Natural killer cell (primary cell): ENCODE measurements at regions not wholly inside any gene's neighbourhood (a gene's known extent, or its start where the extent isn't known, plus 50 kb on each side); places are given as distances from the start of the nearest gene placed in this dataset.

Source experiments
- ATAC-seq, 3 donors: fragments of 150-1000 bp in 2 of 3; fragments of 200-7000 bp in 1 of 3; cut with Tn5 transposase; 1 replicate in 1 of 3; 2 replicates in 2 of 3; pipeline ENCODE4 v1.10.0; 2021; ENCODE audit warnings: mild to moderate bottlenecking in 2 of 3, moderate library complexity in 2 of 3
- DNase-seq, 2 donors: peaks; one replicate each; pipeline versions ENCODE4 v3.0.0 to v3.0.0-alpha.2; 2013 to 2021; ENCODE audit warnings: mixed read lengths in 1 of 2
- H3K27ac ChIP-seq: one replicate; pipeline ENCODE4 v1.5.1; 2013; ENCODE audit warnings: mild to moderate bottlenecking, low read length
- H3K27me3 ChIP-seq: one replicate; pipeline ENCODE4 v1.6.1; 2013; ENCODE audit warnings: low read length; ENCODE audit not compliant: control insufficient read depth, insufficient read depth
- H3K36me3 ChIP-seq: one replicate; pipeline ENCODE4 v1.6.1; 2013; ENCODE audit warnings: low read length; ENCODE audit not compliant: control insufficient read depth, insufficient read depth
- H3K4me1 ChIP-seq: one replicate; pipeline ENCODE4 v1.6.1; 2013; ENCODE audit warnings: low read length; ENCODE audit not compliant: control insufficient read depth, insufficient read depth
- H3K4me3 ChIP-seq: one replicate; pipeline ENCODE4 v1.5.1; 2013; ENCODE audit warnings: low read length
- H3K9me3 ChIP-seq: one replicate; pipeline ENCODE4 v1.6.1; 2013; ENCODE audit warnings: low read length; ENCODE audit not compliant: control insufficient read depth, insufficient read depth
- H3K27ac Mint-ChIP-seq, 2 donors: one replicate each; pipeline ENCODE4 v1.8.0; 2022; ENCODE audit warnings: mild to moderate bottlenecking in 2 of 2, mixed read lengths in 2 of 2, moderate library complexity in 1 of 2
- H3K27me3 Mint-ChIP-seq, 2 donors: one replicate each; pipeline ENCODE4 v1.8.0; 2022; ENCODE audit warnings: low read depth in 2 of 2, mixed read lengths in 2 of 2
- H3K36me3 Mint-ChIP-seq: one replicate; pipeline ENCODE4 v1.8.0; 2022; ENCODE audit warnings: mixed read lengths
- H3K4me1 Mint-ChIP-seq, 2 donors: one replicate each; pipeline ENCODE4 v1.8.0; 2022; ENCODE audit warnings: mixed read lengths in 2 of 2
- H3K4me3 Mint-ChIP-seq: one replicate; pipeline ENCODE4 v1.8.0; 2022; ENCODE audit warnings: mild to moderate bottlenecking, moderate library complexity, mixed read lengths
- H3K9me3 Mint-ChIP-seq, 2 donors: one replicate each; pipeline ENCODE4 v1.8.0; 2022; ENCODE audit warnings: mixed read lengths in 2 of 2
- WGBS: methylation state at CpG from one replicate; pipeline ENCODE4 v1.1.7; 2013; ENCODE audit warnings: missing lambda C conversion rate; ENCODE audit not compliant: insufficient coverage; 5-methylcytosine and 5-hydroxymethylcytosine counted together
- intact Hi-C: fragments of 100-400 bp; cut with micrococcal nuclease; formaldehyde crosslinking; loops from one replicate; pipeline ENCODE4 v1.14.2; 2022
- TF ChIP-seq, protein P1 (sequence below): fragments of 200-600 bp; IDR thresholded peaks from one replicate; pipeline ENCODE4 v1.8.0; 2022; ENCODE audit warnings: antibody characterized with exemption

DNA sequence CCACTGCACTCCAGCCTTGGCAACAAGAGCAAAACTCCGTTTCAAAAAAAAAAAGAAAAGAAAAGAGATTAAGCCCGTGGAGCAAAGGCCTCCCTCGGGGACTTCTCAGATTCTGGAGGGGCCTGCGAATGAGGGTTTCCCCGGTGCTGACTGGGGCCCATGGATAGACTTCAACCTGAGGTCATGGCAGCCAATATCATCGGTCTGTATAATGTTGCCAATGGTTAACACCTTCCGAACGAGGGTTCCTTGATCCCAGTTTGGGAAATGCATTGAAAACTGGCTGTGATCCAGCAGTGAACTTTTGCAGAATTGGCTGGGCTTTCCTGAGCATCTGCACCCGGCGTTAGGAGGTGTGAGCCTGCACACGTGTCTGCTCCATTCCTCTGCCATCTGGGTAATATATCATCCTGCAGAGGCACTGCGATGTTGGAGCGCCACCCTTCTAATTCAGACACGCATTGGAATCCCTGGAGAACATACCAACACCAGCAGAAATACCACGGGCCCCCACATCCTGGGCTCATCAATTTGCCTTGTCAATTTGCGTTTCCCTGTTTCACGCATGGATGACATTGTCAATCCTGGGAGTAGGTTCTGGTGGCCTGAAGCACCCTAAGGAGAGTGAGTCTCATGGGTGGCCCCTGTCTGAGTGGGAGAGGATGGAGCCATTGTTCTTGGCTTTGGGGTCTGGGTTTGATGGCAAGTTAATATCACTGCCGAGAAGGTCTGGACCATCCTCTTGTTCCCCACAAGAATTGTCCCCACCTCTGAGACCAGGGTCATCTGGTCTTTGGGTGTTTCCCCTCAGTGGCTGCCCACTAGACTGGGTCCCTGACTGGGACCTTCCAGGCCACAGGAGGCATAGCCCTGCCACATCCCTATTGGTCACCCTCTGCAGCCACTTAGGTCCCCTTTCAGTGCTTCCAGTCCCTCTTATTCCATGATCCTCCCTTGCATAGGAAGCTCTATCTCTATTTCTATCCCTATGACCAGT is 441.0 kb downstream of the PTPRU start:
- H3K27me3 Mint-ChIP-seq, result no peaks in the 10 kb centered on the region

DNA sequence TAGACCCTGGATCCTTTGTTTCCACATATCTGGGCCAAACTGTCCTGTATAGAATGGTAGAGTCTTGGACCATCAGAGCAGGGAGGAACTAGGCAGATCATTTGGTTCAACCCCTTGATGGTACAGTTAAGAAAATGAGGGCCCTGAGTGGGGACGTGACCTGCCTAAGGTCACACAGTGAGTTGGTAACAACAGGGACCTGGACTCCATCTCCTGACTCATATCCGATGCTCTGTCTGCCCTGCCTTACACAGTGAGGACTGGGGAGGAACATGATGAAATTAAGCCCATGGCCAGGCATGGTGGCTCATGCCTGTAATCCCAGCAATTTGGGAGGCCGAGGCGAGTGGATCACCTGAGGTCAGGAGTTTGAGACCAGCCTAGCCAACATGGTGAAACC is 440.2 kb downstream of the PTPRU start:
- ATAC-seq (no peak), DNase-seq (no peak)
- Histone ChIP-seq H3K36me3 (no peaks in the 10 kb centered on the region), H3K4me1 (no peaks in the 10 kb centered on the region), H3K9me3 (no peaks in the 10 kb centered on the region), H3K4me3 (no peak overlapping the region), H3K27me3 (no peaks in the 10 kb centered on the region), H3K27ac (no peak overlapping the region)
- no peaks in the 10 kb centered on the region for H3K9me3 Mint-ChIP-seq
- no peak overlapping the region for H3K4me3 Mint-ChIP-seq
- H3K36me3 Mint-ChIP-seq, result no peaks in the 10 kb centered on the region
- intact Hi-C loops, result no loop called here
- H3K4me1 Mint-ChIP-seq, result no peaks in the 10 kb centered on the region
- no peak overlapping the region for H3K27ac Mint-ChIP-seq
- WGBS, result 53% methylated on average over 4 of the region's 4 CpGs
- H3K27me3 Mint-ChIP-seq, result no peaks in the 10 kb centered on the region
- TF ChIP-seq, protein P1, sequence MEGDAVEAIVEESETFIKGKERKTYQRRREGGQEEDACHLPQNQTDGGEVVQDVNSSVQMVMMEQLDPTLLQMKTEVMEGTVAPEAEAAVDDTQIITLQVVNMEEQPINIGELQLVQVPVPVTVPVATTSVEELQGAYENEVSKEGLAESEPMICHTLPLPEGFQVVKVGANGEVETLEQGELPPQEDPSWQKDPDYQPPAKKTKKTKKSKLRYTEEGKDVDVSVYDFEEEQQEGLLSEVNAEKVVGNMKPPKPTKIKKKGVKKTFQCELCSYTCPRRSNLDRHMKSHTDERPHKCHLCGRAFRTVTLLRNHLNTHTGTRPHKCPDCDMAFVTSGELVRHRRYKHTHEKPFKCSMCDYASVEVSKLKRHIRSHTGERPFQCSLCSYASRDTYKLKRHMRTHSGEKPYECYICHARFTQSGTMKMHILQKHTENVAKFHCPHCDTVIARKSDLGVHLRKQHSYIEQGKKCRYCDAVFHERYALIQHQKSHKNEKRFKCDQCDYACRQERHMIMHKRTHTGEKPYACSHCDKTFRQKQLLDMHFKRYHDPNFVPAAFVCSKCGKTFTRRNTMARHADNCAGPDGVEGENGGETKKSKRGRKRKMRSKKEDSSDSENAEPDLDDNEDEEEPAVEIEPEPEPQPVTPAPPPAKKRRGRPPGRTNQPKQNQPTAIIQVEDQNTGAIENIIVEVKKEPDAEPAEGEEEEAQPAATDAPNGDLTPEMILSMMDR, result no peak

More for the DNA sequence above, 441.0 kb downstream of the PTPRU start:
- H3K9me3 Mint-ChIP-seq, result no peaks in the 10 kb centered on the region
- intact Hi-C loops, result no loop called here
- 66% methylated on average over 18 of the region's 18 CpGs for WGBS
- Histone ChIP-seq H3K36me3 (no peaks in the 10 kb centered on the region), H3K27ac (no peak overlapping the region), H3K9me3 (no peaks in the 10 kb centered on the region), H3K27me3 (no peaks in the 10 kb centered on the region), H3K4me3 (no peak overlapping the region), H3K4me1 (no peaks in the 10 kb centered on the region)
- no peaks in the 10 kb centered on the region for H3K4me1 Mint-ChIP-seq
- no peak overlapping the region for H3K4me3 Mint-ChIP-seq
- no peak overlapping the region for H3K27ac Mint-ChIP-seq
- ATAC-seq, result no peak
- peak in 1 of 2 donors; percentile 5 for DNase-seq
- H3K36me3 Mint-ChIP-seq, result no peaks in the 10 kb centered on the region
- TF ChIP-seq, protein P1, result no peak

DNA sequence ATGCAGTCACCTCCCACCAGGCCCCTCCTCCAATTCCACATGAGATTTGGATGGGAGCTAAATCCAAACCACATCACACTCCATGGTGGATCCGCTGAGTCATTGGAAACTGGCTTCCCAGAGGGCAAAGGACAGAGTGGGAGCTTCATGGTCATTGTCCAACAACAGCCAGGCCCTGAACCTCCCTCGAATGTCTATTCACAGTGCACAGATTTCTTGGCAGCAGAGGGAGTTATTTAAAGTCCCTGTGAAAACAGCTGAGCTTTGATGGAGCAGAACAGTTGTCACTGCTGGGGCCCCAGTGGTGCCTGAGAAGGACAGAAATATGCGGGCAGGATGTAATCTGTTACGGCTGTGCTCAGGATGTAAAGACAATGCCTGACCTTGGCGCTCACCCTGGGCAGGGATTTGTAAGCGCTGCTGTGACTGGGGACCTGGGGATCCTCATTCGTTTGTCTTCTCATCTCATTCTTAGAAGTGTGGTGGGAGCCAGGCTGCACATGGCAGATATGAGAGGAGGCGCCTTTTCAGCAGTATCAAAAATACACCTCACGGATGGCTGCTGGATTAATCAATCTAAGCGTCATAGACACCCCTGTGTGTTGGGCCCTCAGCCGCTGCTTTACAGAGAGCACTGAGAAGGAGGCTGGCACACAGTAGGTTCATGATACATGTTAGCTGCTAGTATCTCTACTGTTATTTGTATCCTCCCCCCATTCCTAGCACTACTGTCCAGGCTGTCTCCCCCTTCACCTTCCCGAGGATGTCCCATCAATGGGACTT is 439.4 kb downstream of the PTPRU start:
- ATAC-seq (no peak), DNase-seq (peak in 1 of 2 donors; percentile 2)
- no peaks in the 10 kb centered on the region for H3K4me1 ChIP-seq
- WGBS, result 60% methylated on average over 12 of the region's 12 CpGs
- H3K27me3 ChIP-seq, result no peaks in the 10 kb centered on the region
- Mint-ChIP-seq H3K36me3 (no peaks in the 10 kb centered on the region), H3K27me3 (no peaks in the 10 kb centered on the region), H3K27ac (no peak overlapping the region), H3K4me3 (no peak overlapping the region), H3K4me1 (no peaks in the 10 kb centered on the region), H3K9me3 (no peaks in the 10 kb centered on the region)
- no peak overlapping the region for H3K27ac ChIP-seq
- no peaks in the 10 kb centered on the region for H3K9me3 ChIP-seq
- H3K4me3 ChIP-seq, result no peak overlapping the region
- intact Hi-C loops, result no loop called here
- no peaks in the 10 kb centered on the region for H3K36me3 ChIP-seq
- TF ChIP-seq, protein P1, result no peak
